H9 (cell line): ENCODE measurements at regions not wholly inside any gene's neighbourhood (a gene's known extent, or its start where the extent isn't known, plus 50 kb on each side); places are given as distances from the start of the nearest gene placed in this dataset.

Experiments used
- DNase-seq: peaks from one replicate; pipeline ENCODE4 v3.0.0-alpha.2; 2017
- H2AFZ ChIP-seq: one replicate; pipeline ENCODE4 v1.6.1; 2013; ENCODE audit warnings: mild to moderate bottlenecking, low read length, control low read depth, moderate library complexity
- H2AK5ac ChIP-seq: 2 replicates; pipeline ENCODE4 v1.6.1; 2013; ENCODE audit warnings: low read length, control low read depth, mixed read lengths; ENCODE audit not compliant: insufficient read length
- H2BK120ac ChIP-seq: one replicate; pipeline ENCODE4 v1.6.1; 2013; ENCODE audit warnings: low read depth, mild to moderate bottlenecking, low read length, control low read depth, inconsistent platforms; ENCODE audit not compliant: poor library complexity, severe bottlenecking
- H2BK12ac ChIP-seq: 2 replicates; pipeline ENCODE4 v1.6.1; 2013; ENCODE audit warnings: low read length, control low read depth, mixed read lengths, low read depth; ENCODE audit not compliant: insufficient read length
- H2BK15ac ChIP-seq: 2 replicates; pipeline ENCODE4 v1.6.1; 2013; ENCODE audit warnings: low read depth, low read length, control low read depth
- H2BK20ac ChIP-seq: one replicate; pipeline ENCODE4 v1.6.1; 2013; ENCODE audit warnings: low read depth, mild to moderate bottlenecking, low read length, control low read depth, inconsistent platforms; ENCODE audit not compliant: poor library complexity, severe bottlenecking
- H2BK5ac ChIP-seq: 2 replicates; pipeline ENCODE4 v1.6.1; 2013; ENCODE audit warnings: low read length, control low read depth, mixed read lengths; ENCODE audit not compliant: insufficient read length
- H3K14ac ChIP-seq: 2 replicates; pipeline ENCODE4 v1.6.1; 2013; ENCODE audit warnings: low read length, control low read depth; ENCODE audit not compliant: insufficient read depth
- H3K18ac ChIP-seq: 2 replicates; pipeline ENCODE4 v1.6.1; 2013; ENCODE audit warnings: low read depth, mild to moderate bottlenecking, mixed read lengths, low read length, control low read depth; ENCODE audit not compliant: insufficient read length
- H3K23ac ChIP-seq: 2 replicates; pipeline ENCODE4 v1.6.1; 2013; ENCODE audit warnings: low read length, control low read depth, mixed read lengths, low read depth; ENCODE audit not compliant: insufficient read length
- H3K23me2 ChIP-seq: 2 replicates; pipeline ENCODE4 v1.6.1; 2013; ENCODE audit warnings: low read depth, mild to moderate bottlenecking, mixed read lengths, low read length, control low read depth; ENCODE audit not compliant: insufficient read length, poor library complexity, severe bottlenecking
- H3K27ac ChIP-seq: 2 replicates; pipeline ENCODE4 v1.5.1; 2013; ENCODE audit warnings: low read length, control low read depth, mixed read lengths, low read depth; ENCODE audit not compliant: insufficient read length
- H3K27me3 ChIP-seq: 2 replicates; pipeline ENCODE4 v1.6.1; 2013; ENCODE audit warnings: low read length, control low read depth, inconsistent platforms; ENCODE audit not compliant: insufficient read depth
- H3K4ac ChIP-seq: 2 replicates; pipeline ENCODE4 v1.6.1; 2013; ENCODE audit warnings: low read depth, mild to moderate bottlenecking, control low read depth, inconsistent platforms, low read length, moderate library complexity
- H3K4me1 ChIP-seq: 2 replicates; pipeline ENCODE4 v1.6.1; 2013; ENCODE audit warnings: low read length, control low read depth, inconsistent platforms; ENCODE audit not compliant: insufficient read depth
- H3K4me2 ChIP-seq: 2 replicates; pipeline ENCODE4 v1.6.1; 2013; ENCODE audit warnings: low read length, control low read depth, mixed read lengths; ENCODE audit not compliant: insufficient read length, insufficient read depth
- H3K56ac ChIP-seq: 2 replicates; pipeline ENCODE4 v1.6.1; 2013; ENCODE audit warnings: low read depth, mild to moderate bottlenecking, mixed read lengths, low read length, control low read depth; ENCODE audit not compliant: insufficient read length
- H3K79me1 ChIP-seq: 2 replicates; pipeline ENCODE4 v1.6.1; 2013; ENCODE audit warnings: low read depth, mild to moderate bottlenecking, moderate library complexity, low read length, control low read depth, inconsistent platforms; ENCODE audit not compliant: insufficient read depth, poor library complexity, severe bottlenecking
- H3K79me2 ChIP-seq: 2 replicates; pipeline ENCODE4 v1.6.1; 2013; ENCODE audit warnings: low read length, control low read depth, inconsistent platforms; ENCODE audit not compliant: insufficient read depth
- H3K9ac ChIP-seq: 2 replicates; pipeline ENCODE4 v1.6.1; 2013; ENCODE audit warnings: low read length, control low read depth, mixed read lengths; ENCODE audit not compliant: insufficient read length; ENCODE audit errors: extremely low read depth
- H3K9me3 ChIP-seq: one replicate; pipeline ENCODE4 v1.6.1; 2013; ENCODE audit warnings: low read depth, low read length, inconsistent platforms; ENCODE audit not compliant: control insufficient read depth
- H3T11ph ChIP-seq: one replicate; pipeline ENCODE4 v1.6.1; 2013; ENCODE audit warnings: mild to moderate bottlenecking, low read length, control low read depth, inconsistent platforms
- H4K20me1 ChIP-seq: one replicate; pipeline ENCODE4 v1.6.1; 2013; ENCODE audit not compliant: control insufficient read depth, insufficient read length, insufficient read depth
- H4K5ac ChIP-seq: 2 replicates; pipeline ENCODE4 v1.6.1; 2013; ENCODE audit warnings: low read depth, mild to moderate bottlenecking, mixed read lengths, low read length, control low read depth; ENCODE audit not compliant: insufficient read length
- H4K8ac ChIP-seq: replicated peaks from 2 replicates; pipeline ENCODE4 v1.6.1; 2013; ENCODE audit warnings: low read length, control low read depth, mixed read lengths, low read depth; ENCODE audit not compliant: insufficient read length
- H4K91ac ChIP-seq: 2 replicates; pipeline ENCODE4 v1.6.1; 2013; ENCODE audit warnings: low read depth, mild to moderate bottlenecking, moderate library complexity, mixed read lengths, low read length, control low read depth; ENCODE audit not compliant: insufficient read length
- H3K27ac Mint-ChIP-seq, 3 experiments: 2 replicates in 2 of 3; 3 replicates in 1 of 3; pipeline ENCODE4 v1.8.0; 2020 to 2021; ENCODE audit warnings: mixed read lengths in 3 of 3, mild to moderate bottlenecking in 1 of 3, moderate library complexity in 1 of 3
- H3K27me3 Mint-ChIP-seq: 2 replicates; pipeline ENCODE4 v1.8.0; 2021; ENCODE audit warnings: low read depth, mild to moderate bottlenecking, moderate library complexity, mixed read lengths
- H3K36me3 Mint-ChIP-seq, 3 experiments: 2 replicates in 2 of 3; 3 replicates in 1 of 3; pipeline ENCODE4 v1.8.0; 2020 to 2021; ENCODE audit warnings: low read depth in 3 of 3, mixed read lengths in 3 of 3; ENCODE audit not compliant: insufficient read depth in 1 of 3
- H3K4me1 Mint-ChIP-seq, 2 experiments: 2 replicates each; pipeline ENCODE4 v1.8.0; 2020; ENCODE audit warnings: mixed read lengths in 2 of 2
- H3K4me3 Mint-ChIP-seq, 2 experiments: 2 replicates in 1 of 2; 3 replicates in 1 of 2; pipeline ENCODE4 v1.8.0; 2020 to 2021; ENCODE audit warnings: mild to moderate bottlenecking in 2 of 2, mixed read lengths in 2 of 2, moderate library complexity in 1 of 2
- H3K9me3 Mint-ChIP-seq, 2 experiments: 2 replicates in 1 of 2; 3 replicates in 1 of 2; pipeline ENCODE4 v1.8.0; 2020; ENCODE audit warnings: mild to moderate bottlenecking in 2 of 2, mixed read lengths in 2 of 2, moderate library complexity in 1 of 2
- WGBS: extraction: QIAGEN DNeasy Blood & Tissue Kit; methylation state at CpG from one replicate; pipeline ENCODE4 v1.1.7; 2013; ENCODE audit warnings: missing lambda C conversion rate, low lambda C conversion rate, mixed read lengths; ENCODE audit not compliant: insufficient read length; ENCODE audit errors: extremely low coverage; 5-methylcytosine and 5-hydroxymethylcytosine counted together
- TF ChIP-seq, protein P1 (sequence below): fragments of 200-600 bp; sonication (generic); conservative IDR thresholded peaks from 3 replicates; pipeline ENCODE4 v1.8.0; 2021; ENCODE audit warnings: antibody characterized with exemption, mild to moderate bottlenecking

DNA sequence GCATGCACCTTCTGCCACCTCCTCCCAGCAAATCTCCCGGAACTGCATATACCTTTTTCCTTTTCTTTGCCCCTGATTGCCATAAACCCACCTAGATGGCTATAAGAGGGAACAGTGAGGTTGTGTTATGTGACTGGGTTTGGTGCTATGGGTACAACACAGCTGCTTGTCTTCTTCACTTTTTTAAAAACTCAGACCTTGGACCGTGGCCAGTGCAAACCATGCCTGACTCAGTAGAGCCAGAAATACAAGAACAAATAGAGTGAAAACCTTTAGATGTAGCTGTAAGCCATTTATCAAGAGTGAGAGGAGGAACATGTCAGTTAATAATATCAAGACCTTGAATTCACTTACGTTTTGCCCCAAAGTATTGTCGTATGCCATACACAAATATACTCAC, 267.4 kb upstream of the CHAC2 start:
- H4K5ac ChIP-seq, result no peak overlapping the region

More for the DNA sequence above, 267.4 kb upstream of the CHAC2 start:
- no peaks in the 10 kb centered on the region for H4K20me1 ChIP-seq
- no peak overlapping the region for H2BK12ac ChIP-seq
- H3K79me2 ChIP-seq, result no peaks in the 10 kb centered on the region
- no peaks in the 10 kb centered on the region for H3K36me3 Mint-ChIP-seq
- WGBS, result no CpG with 5 or more reads among the region's 4 CpGs
- H3K18ac ChIP-seq, result no peak overlapping the region
- H2BK15ac ChIP-seq, result no peak overlapping the region
- H3K23me2 ChIP-seq, result no peaks in the 10 kb centered on the region
- no peak overlapping the region for H3K4me3 Mint-ChIP-seq
- H3K79me1 ChIP-seq, result no peaks in the 10 kb centered on the region
- no peak overlapping the region for H2BK5ac ChIP-seq
- H3K27ac ChIP-seq, result no peak overlapping the region
- H3K9me3 Mint-ChIP-seq, result no peaks in the 10 kb centered on the region
- H4K91ac ChIP-seq, result no peak overlapping the region
- no peak overlapping the region for H3K56ac ChIP-seq
- no peaks in the 10 kb centered on the region for H3K27me3 Mint-ChIP-seq
- H3K9ac ChIP-seq, result no peak overlapping the region
- no peaks in the 10 kb centered on the region for H3K27me3 ChIP-seq
- no peak overlapping the region for H3T11ph ChIP-seq
- peaks cover 15 to 16% of the 10 kb centered on the region in 2 experiments for H3K4me1 Mint-ChIP-seq
- peaks cover 7% of the 10 kb centered on the region; the same call in 1 of the 2 replicates for H3K4me1 ChIP-seq
- no peak overlapping the region for H2BK20ac ChIP-seq
- H3K27ac Mint-ChIP-seq, result no peak overlapping the region
- H2BK120ac ChIP-seq, result no peak overlapping the region
- H3K9me3 ChIP-seq, result no peaks in the 10 kb centered on the region
- H2AK5ac ChIP-seq, result no peak overlapping the region
- no peak overlapping the region for H3K14ac ChIP-seq
- no peak overlapping the region for H3K4me2 ChIP-seq
- H3K23ac ChIP-seq, result no peak overlapping the region
- TF ChIP-seq, protein P1, sequence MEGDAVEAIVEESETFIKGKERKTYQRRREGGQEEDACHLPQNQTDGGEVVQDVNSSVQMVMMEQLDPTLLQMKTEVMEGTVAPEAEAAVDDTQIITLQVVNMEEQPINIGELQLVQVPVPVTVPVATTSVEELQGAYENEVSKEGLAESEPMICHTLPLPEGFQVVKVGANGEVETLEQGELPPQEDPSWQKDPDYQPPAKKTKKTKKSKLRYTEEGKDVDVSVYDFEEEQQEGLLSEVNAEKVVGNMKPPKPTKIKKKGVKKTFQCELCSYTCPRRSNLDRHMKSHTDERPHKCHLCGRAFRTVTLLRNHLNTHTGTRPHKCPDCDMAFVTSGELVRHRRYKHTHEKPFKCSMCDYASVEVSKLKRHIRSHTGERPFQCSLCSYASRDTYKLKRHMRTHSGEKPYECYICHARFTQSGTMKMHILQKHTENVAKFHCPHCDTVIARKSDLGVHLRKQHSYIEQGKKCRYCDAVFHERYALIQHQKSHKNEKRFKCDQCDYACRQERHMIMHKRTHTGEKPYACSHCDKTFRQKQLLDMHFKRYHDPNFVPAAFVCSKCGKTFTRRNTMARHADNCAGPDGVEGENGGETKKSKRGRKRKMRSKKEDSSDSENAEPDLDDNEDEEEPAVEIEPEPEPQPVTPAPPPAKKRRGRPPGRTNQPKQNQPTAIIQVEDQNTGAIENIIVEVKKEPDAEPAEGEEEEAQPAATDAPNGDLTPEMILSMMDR, result no peak
- no peak for DNase-seq
- H4K8ac ChIP-seq, result no peak overlapping the region
- no peak overlapping the region for H2AFZ ChIP-seq
- H3K4ac ChIP-seq, result no peak overlapping the region
